ENCODE measurements at regions not wholly inside any gene's neighbourhood (a gene's known extent, or its start where the extent isn't known, plus 50 kb on each side); places are given as distances from the start of the nearest gene placed in this dataset.

DNA sequence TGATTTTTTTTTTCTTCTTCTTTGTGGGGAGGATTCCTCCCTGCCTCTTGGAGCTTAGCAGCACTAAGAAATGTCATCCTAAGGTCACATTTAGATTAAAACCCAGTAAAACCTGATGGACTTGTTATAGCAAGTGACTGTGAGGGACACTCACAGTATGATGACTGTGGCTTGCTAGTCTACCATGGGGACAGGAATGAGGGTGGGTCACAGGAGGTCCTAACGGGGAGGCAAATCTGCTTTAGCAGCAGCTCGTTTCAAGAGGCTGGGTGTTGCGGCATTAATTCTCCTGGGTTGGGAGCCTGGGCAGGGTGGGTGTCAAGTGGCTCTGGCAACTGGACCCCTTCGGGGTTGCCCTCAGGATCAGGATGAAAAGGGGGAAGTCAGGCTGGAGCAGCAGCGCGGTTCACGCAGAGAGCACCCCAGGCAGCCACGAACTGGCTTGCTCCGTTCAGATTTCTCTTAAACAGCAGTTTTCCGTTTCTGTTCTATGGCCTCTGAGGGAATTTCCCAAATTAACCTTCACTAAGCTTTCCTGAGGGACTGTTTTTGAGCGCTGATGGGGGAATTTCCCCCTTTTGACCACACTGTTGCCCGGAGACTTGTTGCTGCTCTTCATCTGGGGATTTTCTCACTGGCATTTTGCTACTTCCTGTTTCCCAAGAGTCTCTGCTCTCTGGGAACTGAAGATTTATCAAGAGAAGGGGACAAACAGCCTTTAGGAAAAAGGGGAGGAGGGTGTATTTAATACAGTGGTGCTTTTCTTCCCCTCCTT is 59.8 kb upstream of the PELI1 start:
- H3K4me3 ChIP-seq (ENCODE audit: severe bottlenecking) = no peak overlapping the region
- TF ChIP-seq, protein P1, sequence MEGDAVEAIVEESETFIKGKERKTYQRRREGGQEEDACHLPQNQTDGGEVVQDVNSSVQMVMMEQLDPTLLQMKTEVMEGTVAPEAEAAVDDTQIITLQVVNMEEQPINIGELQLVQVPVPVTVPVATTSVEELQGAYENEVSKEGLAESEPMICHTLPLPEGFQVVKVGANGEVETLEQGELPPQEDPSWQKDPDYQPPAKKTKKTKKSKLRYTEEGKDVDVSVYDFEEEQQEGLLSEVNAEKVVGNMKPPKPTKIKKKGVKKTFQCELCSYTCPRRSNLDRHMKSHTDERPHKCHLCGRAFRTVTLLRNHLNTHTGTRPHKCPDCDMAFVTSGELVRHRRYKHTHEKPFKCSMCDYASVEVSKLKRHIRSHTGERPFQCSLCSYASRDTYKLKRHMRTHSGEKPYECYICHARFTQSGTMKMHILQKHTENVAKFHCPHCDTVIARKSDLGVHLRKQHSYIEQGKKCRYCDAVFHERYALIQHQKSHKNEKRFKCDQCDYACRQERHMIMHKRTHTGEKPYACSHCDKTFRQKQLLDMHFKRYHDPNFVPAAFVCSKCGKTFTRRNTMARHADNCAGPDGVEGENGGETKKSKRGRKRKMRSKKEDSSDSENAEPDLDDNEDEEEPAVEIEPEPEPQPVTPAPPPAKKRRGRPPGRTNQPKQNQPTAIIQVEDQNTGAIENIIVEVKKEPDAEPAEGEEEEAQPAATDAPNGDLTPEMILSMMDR (IDR thresholded peaks at IDR 0.05; ENCODE audit: poor library complexity, severe bottlenecking) = no peak
- ATAC-seq (ENCODE audit: low read depth) = no peak
- no peak for DNase-seq (ENCODE audit: low spot score)
- peak overlapping the region; percentile 17 for H3K27ac ChIP-seq (ENCODE audit: poor library complexity, severe bottlenecking)
- H3K9me3 ChIP-seq (ENCODE audit: severe bottlenecking) = no peaks in the 10 kb centered on the region
- H3K4me1 ChIP-seq (ENCODE audit: insufficient read depth, poor library complexity, severe bottlenecking) = peaks cover 12% of the 10 kb centered on the region
- H3K36me3 ChIP-seq (ENCODE audit: low read depth) = no peaks in the 10 kb centered on the region
- no peaks in the 10 kb centered on the region for H3K27me3 ChIP-seq (ENCODE audit: insufficient read depth, poor library complexity, severe bottlenecking)

DNA sequence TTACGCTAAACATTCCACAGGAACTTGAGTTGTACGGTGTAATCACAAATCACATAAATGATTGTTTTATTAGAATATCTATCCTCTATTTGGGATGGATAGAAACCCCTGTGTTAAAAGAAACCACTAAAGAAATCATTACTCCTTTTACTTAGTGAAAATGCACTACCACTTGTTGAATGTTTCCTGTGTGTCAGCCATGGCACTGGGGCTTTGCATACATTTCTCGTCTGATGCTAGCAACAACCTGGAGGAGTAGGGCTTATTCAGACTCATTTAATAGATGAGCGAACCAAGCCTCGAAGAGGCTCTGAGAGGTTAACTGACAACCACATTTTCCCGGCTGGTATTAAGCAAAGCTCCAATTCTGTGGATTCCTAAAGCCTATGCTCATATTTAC is 60.5 kb upstream of the PELI1 start:
- TF ChIP-seq, protein P1 (IDR thresholded peaks at IDR 0.05; ENCODE audit: poor library complexity, severe bottlenecking) = no peak
- Histone ChIP-seq H3K4me3 (ENCODE audit: severe bottlenecking) (no peak overlapping the region), H3K9me3 (ENCODE audit: severe bottlenecking) (no peaks in the 10 kb centered on the region), H3K27me3 (ENCODE audit: insufficient read depth, poor library complexity, severe bottlenecking) (no peaks in the 10 kb centered on the region), H3K27ac (ENCODE audit: poor library complexity, severe bottlenecking) (no peak overlapping the region), H3K36me3 (ENCODE audit: low read depth) (no peaks in the 10 kb centered on the region), H3K4me1 (ENCODE audit: insufficient read depth, poor library complexity, severe bottlenecking) (peaks cover 12% of the 10 kb centered on the region)
- no peak for ATAC-seq (ENCODE audit: low read depth)
- DNase-seq (ENCODE audit: low spot score) = no peak

DNA sequence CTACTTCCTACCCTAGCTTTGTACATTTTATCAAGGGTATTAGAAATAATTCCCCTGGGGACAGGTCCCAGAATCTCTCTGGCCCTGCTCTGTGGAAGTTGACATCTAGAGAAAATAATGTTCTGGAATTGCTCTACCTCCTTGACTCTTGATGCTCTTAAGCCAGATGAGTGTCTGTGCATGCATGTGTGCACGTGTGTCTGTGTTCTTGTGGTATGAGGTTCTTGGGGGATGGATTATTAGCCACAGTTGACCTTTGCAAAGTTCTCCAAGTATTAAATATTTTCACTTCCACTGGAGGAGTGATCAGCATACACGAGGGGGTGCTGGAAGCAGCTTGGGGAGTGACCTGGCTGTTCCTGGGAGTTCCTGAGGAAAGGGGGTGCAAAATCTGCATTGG is 61.2 kb upstream of the PELI1 start:
- H3K27ac ChIP-seq (ENCODE audit: poor library complexity, severe bottlenecking) = no peak overlapping the region
- H3K9me3 ChIP-seq (ENCODE audit: severe bottlenecking) = no peaks in the 10 kb centered on the region
- H3K4me3 ChIP-seq (ENCODE audit: severe bottlenecking) = no peak overlapping the region
- DNase-seq (ENCODE audit: low spot score) = no peak
- H3K27me3 ChIP-seq (ENCODE audit: insufficient read depth, poor library complexity, severe bottlenecking) = no peaks in the 10 kb centered on the region
- TF ChIP-seq, protein P1 (IDR thresholded peaks at IDR 0.05; ENCODE audit: poor library complexity, severe bottlenecking) = no peak
- peaks cover 16% of the 10 kb centered on the region for H3K4me1 ChIP-seq (ENCODE audit: insufficient read depth, poor library complexity, severe bottlenecking)
- H3K36me3 ChIP-seq (ENCODE audit: low read depth) = no peaks in the 10 kb centered on the region
- no peak for ATAC-seq (ENCODE audit: low read depth)

DNA sequence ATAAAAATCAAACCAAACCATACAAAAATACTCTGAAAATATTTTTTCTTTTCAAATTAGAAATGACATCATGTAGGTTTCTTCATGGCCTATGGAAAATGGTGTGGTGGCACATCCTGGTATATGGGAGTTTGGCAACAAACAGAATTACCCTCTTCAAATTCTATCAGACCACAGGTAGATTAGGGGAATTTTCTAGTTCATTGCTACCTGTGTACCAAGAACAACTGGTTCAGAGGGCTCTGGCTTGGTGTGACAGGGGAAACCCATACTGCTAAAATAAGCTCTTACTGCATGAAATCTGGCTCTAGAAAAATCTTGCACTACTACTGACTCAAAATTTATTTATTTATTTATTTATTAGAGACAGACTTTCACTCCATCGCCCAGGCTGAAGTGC is 63.4 kb upstream of the PELI1 start:
- no peak for ATAC-seq (ENCODE audit: low read depth)
- H3K4me1 ChIP-seq (ENCODE audit: insufficient read depth, poor library complexity, severe bottlenecking) = peaks cover 34% of the 10 kb centered on the region

More for the DNA sequence above, 63.4 kb upstream of the PELI1 start:
- no peak for DNase-seq (ENCODE audit: low spot score)
- Histone ChIP-seq H3K36me3 (ENCODE audit: low read depth) (no peaks in the 10 kb centered on the region), H3K4me3 (ENCODE audit: severe bottlenecking) (no peak overlapping the region), H3K27ac (ENCODE audit: poor library complexity, severe bottlenecking) (no peak overlapping the region), H3K9me3 (ENCODE audit: severe bottlenecking) (no peaks in the 10 kb centered on the region), H3K27me3 (ENCODE audit: insufficient read depth, poor library complexity, severe bottlenecking) (no peaks in the 10 kb centered on the region)
- TF ChIP-seq, protein P1 (IDR thresholded peaks at IDR 0.05; ENCODE audit: poor library complexity, severe bottlenecking) = no peak
